Astrocyte (in vitro differentiated cells and primary cell): ENCODE measurements at regions not wholly inside any gene's neighbourhood (a gene's known extent, or its start where the extent isn't known, plus 50 kb on each side); places are given as distances from the start of the nearest gene placed in this dataset.

ENCODE experiments used
- CTCF ChIP-seq: IDR thresholded peaks from 2 replicates; pipeline ENCODE4 v1.5.1; 2011; ENCODE audit warnings: low read depth, mild to moderate bottlenecking, inconsistent platforms, low read length, moderate library complexity; ENCODE audit not compliant: insufficient read depth
- EZH2 ChIP-seq: IDR thresholded peaks from 2 replicates; pipeline ENCODE4 v1.6.1; 2012; ENCODE audit warnings: mild to moderate bottlenecking, low read length, inconsistent platforms; ENCODE audit not compliant: insufficient read depth

- TF ChIP-seq CTCF: no peak
- no peak for TF ChIP-seq EZH2
Measured at GRCh38 chr9:19648672-19649071, 140.2 kb downstream of the SLC24A2 start.
